ENCODE measurements at regions not wholly inside any gene's neighbourhood (a gene's known extent, or its start where the extent isn't known, plus 50 kb on each side); places are given as distances from the start of the nearest gene placed in this dataset.

DNA sequence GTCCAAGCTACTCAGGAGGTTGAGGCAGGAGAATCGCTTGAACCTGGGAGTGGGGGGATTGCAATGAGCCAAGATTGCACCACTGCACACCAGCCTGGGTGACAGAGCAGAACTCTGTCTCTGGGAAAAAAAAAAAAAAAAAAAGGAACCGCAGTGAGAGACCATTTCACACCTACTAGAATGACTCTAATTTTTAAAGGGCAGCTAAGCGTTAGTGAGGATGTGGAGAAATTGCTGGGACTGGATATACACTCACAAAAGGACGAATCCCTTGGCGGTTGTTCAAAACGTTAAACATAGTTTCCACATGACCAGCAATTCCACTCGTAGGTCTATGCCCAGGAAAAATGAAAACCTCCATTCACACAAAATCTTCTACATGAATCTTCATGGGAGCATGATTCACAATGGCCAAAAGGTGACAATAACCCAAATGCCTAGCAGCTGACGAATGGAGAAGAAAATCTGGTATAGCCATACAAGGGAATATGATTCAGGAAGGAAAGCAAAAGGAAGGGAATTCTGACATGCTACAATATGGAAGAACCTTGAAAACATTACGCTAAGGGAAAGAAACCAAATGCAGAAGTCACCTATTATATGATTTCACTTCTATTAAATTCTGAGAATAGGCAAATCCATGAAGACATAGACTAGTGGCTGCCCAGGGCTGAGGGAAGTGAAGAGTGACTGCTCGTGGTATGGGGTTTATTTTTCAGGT is 127.0 kb downstream of the CHSY1 start:
- DNase-seq (ENCODE audit: low read depth in 2 of 2): peak; percentile 89 to 92

DNA sequence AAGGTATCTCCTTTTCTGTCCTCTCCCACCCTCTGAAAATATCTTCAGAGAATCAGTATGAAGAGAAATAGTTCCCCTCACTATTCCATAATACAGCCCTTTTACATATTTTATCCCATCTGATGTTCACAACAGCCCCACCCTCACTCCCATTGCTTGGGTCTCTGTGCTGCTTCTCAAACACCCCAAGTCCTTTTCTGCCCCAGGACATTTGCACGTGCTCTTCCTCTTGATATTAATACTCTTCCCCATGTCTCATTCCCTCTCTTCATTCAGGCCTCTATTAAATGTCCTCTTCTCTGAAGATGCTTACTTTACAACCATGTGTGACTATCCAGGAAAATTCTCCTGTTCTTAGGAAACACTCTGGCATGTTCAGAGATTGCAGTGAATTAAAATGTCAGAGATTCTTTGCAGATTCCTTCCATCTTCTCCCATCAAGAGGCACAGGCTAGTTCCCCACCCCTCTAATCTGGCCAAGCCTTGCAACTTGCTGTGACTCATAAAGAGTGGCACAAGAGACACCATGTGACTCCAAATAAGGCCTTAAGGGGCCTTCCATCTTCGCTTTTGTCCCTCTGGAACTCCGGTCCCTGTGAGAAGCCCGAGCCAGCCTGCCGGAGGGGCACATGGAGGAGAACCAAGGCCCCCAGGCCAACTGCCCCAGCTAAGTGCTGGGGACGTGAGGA is 128.5 kb downstream of the CHSY1 start:
- no peak for DNase-seq (ENCODE audit: low read depth in 2 of 2)

DNA sequence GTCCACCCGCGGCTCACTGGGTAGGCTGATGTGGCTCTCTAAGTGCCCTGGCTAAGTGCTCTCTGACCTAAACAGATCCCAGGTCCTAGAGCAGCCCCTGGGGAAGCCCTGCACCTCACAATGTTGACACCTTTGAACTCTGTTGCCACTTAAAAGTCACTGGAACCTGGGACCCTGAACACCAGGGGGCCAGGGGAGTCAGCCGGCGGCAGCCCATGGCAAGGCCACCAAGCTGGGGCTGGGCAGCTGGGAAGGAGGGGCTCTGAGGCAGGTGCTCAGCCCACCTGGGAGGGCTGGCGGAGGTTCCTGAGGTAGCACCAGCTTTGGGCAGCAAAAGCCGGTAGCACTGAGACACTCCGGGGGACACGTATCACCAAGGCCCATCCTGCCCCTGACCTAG is 129.0 kb downstream of the CHSY1 start:
- no peak for DNase-seq (ENCODE audit: low read depth in 2 of 2)

DNA sequence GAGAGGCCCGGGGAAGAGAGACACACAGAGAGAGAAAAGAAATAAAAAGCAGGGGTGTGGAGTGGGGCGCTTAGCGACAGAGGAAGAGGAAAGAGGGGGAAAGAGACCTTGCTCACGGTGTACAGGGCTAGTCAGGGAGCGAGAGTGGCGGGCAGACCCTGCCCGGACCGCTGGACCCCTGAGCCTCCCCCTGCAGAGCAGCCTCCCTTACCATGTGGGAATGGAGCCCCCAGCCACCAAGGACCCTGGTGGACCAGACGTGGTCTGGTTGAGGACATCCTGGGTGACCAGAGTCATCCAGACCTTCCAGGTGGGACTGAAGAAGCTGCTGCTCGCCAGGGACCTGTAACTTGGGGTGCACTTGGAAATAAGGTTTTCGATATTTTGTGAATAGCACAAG is 129.6 kb downstream of the CHSY1 start:
- no peak for DNase-seq (ENCODE audit: low read depth in 2 of 2)

DNA sequence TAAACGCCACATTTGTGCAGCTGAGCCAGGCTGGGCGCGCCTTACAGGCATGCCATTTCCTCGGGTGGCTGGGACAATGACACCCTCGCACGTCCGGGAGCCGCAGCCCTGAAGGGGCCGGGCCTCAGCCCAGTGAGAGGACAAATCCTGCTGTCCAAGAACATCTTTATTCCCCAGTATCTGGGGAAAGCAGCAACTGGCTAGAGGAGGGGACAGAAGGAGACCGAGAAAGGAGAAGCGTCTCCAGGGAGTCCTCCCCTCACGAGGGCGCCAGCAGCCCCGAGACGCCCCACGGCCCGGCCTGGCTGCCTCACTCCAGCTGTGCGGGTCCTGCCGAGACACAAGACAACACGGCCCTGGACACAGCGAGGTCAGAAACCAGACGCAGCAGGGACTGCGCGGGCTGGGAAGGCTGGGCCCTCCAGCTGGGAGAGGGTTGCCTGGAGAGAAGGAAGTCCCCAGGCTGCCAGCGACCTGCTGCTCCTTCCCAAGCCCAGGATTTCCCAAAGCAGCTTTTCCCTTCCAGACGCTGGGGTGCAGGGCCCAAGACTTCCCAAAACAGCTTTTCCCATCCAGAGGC is 130.2 kb downstream of the CHSY1 start:
- peak; percentile 31 to 80 for DNase-seq (ENCODE audit: low read depth in 2 of 2)

DNA sequence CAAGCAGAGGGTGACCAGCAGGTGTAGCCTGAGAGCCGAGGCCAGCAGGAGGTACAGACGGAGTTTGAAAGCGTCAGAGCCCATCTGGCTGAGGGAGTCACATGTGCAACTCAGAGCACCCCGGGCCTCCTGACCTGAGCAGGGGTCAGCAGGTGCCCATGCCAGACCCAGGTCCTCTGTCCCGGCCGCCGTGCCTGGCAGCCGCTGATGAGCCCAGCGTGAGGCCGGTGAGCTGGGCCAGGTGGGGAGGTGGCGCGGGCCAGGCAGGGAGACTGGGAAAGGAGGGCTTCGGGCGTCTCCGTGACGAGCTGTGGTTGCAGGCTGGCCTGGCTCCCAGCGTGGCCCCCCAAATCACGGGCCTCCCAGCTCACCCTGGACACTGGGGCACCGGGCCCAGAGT is 130.9 kb downstream of the CHSY1 start:
- no peak for DNase-seq (ENCODE audit: low read depth in 2 of 2)

DNA sequence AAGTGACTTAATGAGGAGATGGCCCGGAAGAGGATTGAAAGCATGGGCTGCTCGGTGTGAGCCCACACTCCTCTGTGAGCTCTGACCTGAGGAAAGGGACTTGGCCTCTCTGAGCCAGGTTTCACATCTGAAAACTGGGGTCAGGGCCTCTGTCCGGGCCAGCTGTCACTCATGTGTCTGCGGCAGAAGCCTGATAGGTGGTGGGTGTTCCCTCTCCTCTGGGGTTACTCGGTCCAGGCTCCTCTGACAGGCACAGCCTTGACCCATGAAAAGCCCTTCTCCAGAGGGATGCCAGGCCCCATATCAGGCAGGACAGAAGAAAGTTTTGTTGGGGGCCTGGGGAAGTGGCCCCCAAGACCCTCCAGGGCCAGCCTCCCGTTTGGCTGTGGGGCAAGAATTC is 131.4 kb downstream of the CHSY1 start:
- DNase-seq (ENCODE audit: low read depth in 2 of 2): no peak
